ENCODE measurements at regions not wholly inside any gene's neighbourhood (a gene's known extent, or its start where the extent isn't known, plus 50 kb on each side); places are given as distances from the start of the nearest gene placed in this dataset.

GRCh38 chr1:103265551-103265950 lies 157.2 kb upstream of the COL11A1 start:
- Mint-ChIP-seq H3K4me1 (no peaks in the 10 kb centered on the region), H3K36me3 (no peaks in the 10 kb centered on the region), H3K27ac (no peak overlapping the region), H3K9me3 (no peaks in the 10 kb centered on the region), H3K4me3 (no peak overlapping the region), H3K27me3 (no peaks in the 10 kb centered on the region)
- POLR2A ChIA-PET = no interaction called here
- DNase-seq (no peak), ATAC-seq (ENCODE audit: low read depth) (no peak)

- no peaks in the 10 kb centered on the region for H3K27me3 Mint-ChIP-seq
- POLR2A ChIA-PET = no interaction called here
- H3K4me1 Mint-ChIP-seq = no peaks in the 10 kb centered on the region
- H3K9me3 Mint-ChIP-seq = no peaks in the 10 kb centered on the region
- no peak overlapping the region for H3K27ac Mint-ChIP-seq
- no peaks in the 10 kb centered on the region for H3K36me3 Mint-ChIP-seq
- DNase-seq (no peak), ATAC-seq (ENCODE audit: low read depth) (no peak)
- H3K4me3 Mint-ChIP-seq = no peak overlapping the region
These were observed 151.7 kb upstream of the COL11A1 start for GRCh38 chr1:103259982-103260381.

GRCh38 chr1:103256490-103256889 lies 148.2 kb upstream of the COL11A1 start:
- no peaks in the 10 kb centered on the region for H3K4me1 Mint-ChIP-seq

GRCh38 chr1:103254691-103255090 lies 146.4 kb upstream of the COL11A1 start:
- H3K27ac Mint-ChIP-seq = no peak overlapping the region
- no peaks in the 10 kb centered on the region for H3K27me3 Mint-ChIP-seq
- no peaks in the 10 kb centered on the region for H3K9me3 Mint-ChIP-seq
- H3K36me3 Mint-ChIP-seq = no peaks in the 10 kb centered on the region
- POLR2A ChIA-PET = no interaction called here
- no peaks in the 10 kb centered on the region for H3K4me1 Mint-ChIP-seq
- H3K4me3 Mint-ChIP-seq = no peak overlapping the region
- no peak for ATAC-seq (ENCODE audit: low read depth)
- DNase-seq = no peak

More at GRCh38 chr1:103256490-103256889, 148.2 kb upstream of the COL11A1 start:
- no peaks in the 10 kb centered on the region for H3K36me3 Mint-ChIP-seq
- no peak overlapping the region for H3K27ac Mint-ChIP-seq
- ATAC-seq (ENCODE audit: low read depth) (no peak), DNase-seq (no peak)
- no peaks in the 10 kb centered on the region for H3K27me3 Mint-ChIP-seq
- H3K4me3 Mint-ChIP-seq = no peak overlapping the region
- POLR2A ChIA-PET = no interaction called here
- no peaks in the 10 kb centered on the region for H3K9me3 Mint-ChIP-seq

- H3K9me3 Mint-ChIP-seq = no peaks in the 10 kb centered on the region
- ATAC-seq (ENCODE audit: low read depth) (no peak), DNase-seq (no peak)
- no peak overlapping the region for H3K4me3 Mint-ChIP-seq
- no peaks in the 10 kb centered on the region for H3K4me1 Mint-ChIP-seq
- POLR2A ChIA-PET = no interaction called here
- H3K27ac Mint-ChIP-seq = no peak overlapping the region
- no peaks in the 10 kb centered on the region for H3K27me3 Mint-ChIP-seq
- H3K36me3 Mint-ChIP-seq = no peaks in the 10 kb centered on the region
These were observed 142.1 kb upstream of the COL11A1 start for GRCh38 chr1:103250441-103250861.

- no peak for DNase-seq
- Mint-ChIP-seq H3K9me3 (no peaks in the 10 kb centered on the region), H3K36me3 (no peaks in the 10 kb centered on the region), H3K4me3 (no peak overlapping the region), H3K27me3 (no peaks in the 10 kb centered on the region), H3K27ac (no peak overlapping the region), H3K4me1 (no peaks in the 10 kb centered on the region)
- ATAC-seq (ENCODE audit: low read depth) = no peak
- POLR2A ChIA-PET = no interaction called here
These were observed 140.2 kb upstream of the COL11A1 start for GRCh38 chr1:103248417-103249102.

GRCh38 chr1:103247517-103247916 lies 139.2 kb upstream of the COL11A1 start:
- Mint-ChIP-seq H3K27me3 (no peaks in the 10 kb centered on the region), H3K4me3 (no peak overlapping the region), H3K9me3 (no peaks in the 10 kb centered on the region), H3K36me3 (no peaks in the 10 kb centered on the region), H3K4me1 (no peaks in the 10 kb centered on the region), H3K27ac (no peak overlapping the region)
- ATAC-seq (ENCODE audit: low read depth) (no peak), DNase-seq (no peak)
- POLR2A ChIA-PET = no interaction called here

- ATAC-seq (ENCODE audit: low read depth) (no peak), DNase-seq (no peak)
- Mint-ChIP-seq H3K4me1 (no peaks in the 10 kb centered on the region), H3K36me3 (no peaks in the 10 kb centered on the region), H3K27me3 (no peaks in the 10 kb centered on the region), H3K4me3 (no peak overlapping the region), H3K9me3 (no peaks in the 10 kb centered on the region), H3K27ac (no peak overlapping the region)
- POLR2A ChIA-PET = no interaction called here
These were observed 135.2 kb upstream of the COL11A1 start for GRCh38 chr1:103243481-103243880.

- DNase-seq = no peak
- no peak overlapping the region for H3K27ac Mint-ChIP-seq
- ATAC-seq (ENCODE audit: low read depth) = no peak
- H3K36me3 Mint-ChIP-seq = no peaks in the 10 kb centered on the region
- no peaks in the 10 kb centered on the region for H3K27me3 Mint-ChIP-seq
- H3K4me3 Mint-ChIP-seq = no peak overlapping the region
- no peaks in the 10 kb centered on the region for H3K9me3 Mint-ChIP-seq
- POLR2A ChIA-PET = no interaction called here
- H3K4me1 Mint-ChIP-seq = no peaks in the 10 kb centered on the region
These were observed 130.7 kb upstream of the COL11A1 start for GRCh38 chr1:103239034-103239433.

- Mint-ChIP-seq H3K4me1 (no peaks in the 10 kb centered on the region), H3K4me3 (no peak overlapping the region), H3K27me3 (no peaks in the 10 kb centered on the region), H3K36me3 (no peaks in the 10 kb centered on the region), H3K27ac (no peak overlapping the region), H3K9me3 (no peaks in the 10 kb centered on the region)
- POLR2A ChIA-PET = no interaction called here
- ATAC-seq (ENCODE audit: low read depth) (no peak), DNase-seq (no peak)
These were observed 121.7 kb upstream of the COL11A1 start for GRCh38 chr1:103230061-103230460.

- Mint-ChIP-seq H3K36me3 (no peaks in the 10 kb centered on the region), H3K27me3 (no peaks in the 10 kb centered on the region), H3K27ac (no peak overlapping the region), H3K4me1 (no peaks in the 10 kb centered on the region), H3K9me3 (no peaks in the 10 kb centered on the region), H3K4me3 (no peak overlapping the region)
- POLR2A ChIA-PET = no interaction called here
- ATAC-seq (ENCODE audit: low read depth) (no peak), DNase-seq (no peak)
These were observed 112.3 kb upstream of the COL11A1 start for GRCh38 chr1:103220631-103221041.

- no peaks in the 10 kb centered on the region for H3K36me3 Mint-ChIP-seq
- no peaks in the 10 kb centered on the region for H3K9me3 Mint-ChIP-seq
- DNase-seq (no peak), ATAC-seq (ENCODE audit: low read depth) (no peak)
- H3K27me3 Mint-ChIP-seq = no peaks in the 10 kb centered on the region
- no peak overlapping the region for H3K27ac Mint-ChIP-seq
- POLR2A ChIA-PET = no interaction called here
- H3K4me3 Mint-ChIP-seq = no peak overlapping the region
- no peaks in the 10 kb centered on the region for H3K4me1 Mint-ChIP-seq
These were observed 110.5 kb upstream of the COL11A1 start for GRCh38 chr1:103218821-103219220.

- Mint-ChIP-seq H3K27me3 (no peaks in the 10 kb centered on the region), H3K9me3 (no peaks in the 10 kb centered on the region), H3K36me3 (no peaks in the 10 kb centered on the region), H3K4me3 (no peak overlapping the region), H3K27ac (no peak overlapping the region), H3K4me1 (no peaks in the 10 kb centered on the region)
- ATAC-seq (ENCODE audit: low read depth) (no peak), DNase-seq (no peak)
- POLR2A ChIA-PET = no interaction called here
These were observed 110.0 kb upstream of the COL11A1 start for GRCh38 chr1:103218369-103218768.

- H3K36me3 Mint-ChIP-seq = no peaks in the 10 kb centered on the region
- H3K9me3 Mint-ChIP-seq = no peaks in the 10 kb centered on the region
- no peak for DNase-seq
- H3K27me3 Mint-ChIP-seq = no peaks in the 10 kb centered on the region
- no peak overlapping the region for H3K4me3 Mint-ChIP-seq
- H3K4me1 Mint-ChIP-seq = no peaks in the 10 kb centered on the region
- POLR2A ChIA-PET = no interaction called here
- ATAC-seq (ENCODE audit: low read depth) = no peak
- no peak overlapping the region for H3K27ac Mint-ChIP-seq
These were observed 102.8 kb upstream of the COL11A1 start for GRCh38 chr1:103211073-103211472.

GRCh38 chr1:103208844-103209243 lies 100.5 kb upstream of the COL11A1 start:
- POLR2A ChIA-PET = no interaction called here
- Mint-ChIP-seq H3K4me1 (no peaks in the 10 kb centered on the region), H3K9me3 (no peaks in the 10 kb centered on the region), H3K27ac (no peak overlapping the region), H3K4me3 (no peak overlapping the region), H3K36me3 (no peaks in the 10 kb centered on the region), H3K27me3 (no peaks in the 10 kb centered on the region)
- no peak for DNase-seq
- ATAC-seq (ENCODE audit: low read depth) = no peak
